GM18505 (cell line): ENCODE measurements at regions not wholly inside any gene's neighbourhood (a gene's known extent, or its start where the extent isn't known, plus 50 kb on each side); places are given as distances from the start of the nearest gene placed in this dataset.

ENCODE experiments used
- ATAC-seq: cut with Tn5 transposase; IDR thresholded peaks from one replicate; pipeline ENCODE4 v1.9.1; 2021; ENCODE audit not compliant: unreplicated experiment
- POLR2A ChIP-seq: IDR thresholded peaks from 4 replicates; pipeline ENCODE4 v1.6.1; 2011; ENCODE audit warnings: borderline replicate concordance; ENCODE audit not compliant: insufficient read depth, insufficient read length; ENCODE audit errors: extremely low read depth

DNA sequence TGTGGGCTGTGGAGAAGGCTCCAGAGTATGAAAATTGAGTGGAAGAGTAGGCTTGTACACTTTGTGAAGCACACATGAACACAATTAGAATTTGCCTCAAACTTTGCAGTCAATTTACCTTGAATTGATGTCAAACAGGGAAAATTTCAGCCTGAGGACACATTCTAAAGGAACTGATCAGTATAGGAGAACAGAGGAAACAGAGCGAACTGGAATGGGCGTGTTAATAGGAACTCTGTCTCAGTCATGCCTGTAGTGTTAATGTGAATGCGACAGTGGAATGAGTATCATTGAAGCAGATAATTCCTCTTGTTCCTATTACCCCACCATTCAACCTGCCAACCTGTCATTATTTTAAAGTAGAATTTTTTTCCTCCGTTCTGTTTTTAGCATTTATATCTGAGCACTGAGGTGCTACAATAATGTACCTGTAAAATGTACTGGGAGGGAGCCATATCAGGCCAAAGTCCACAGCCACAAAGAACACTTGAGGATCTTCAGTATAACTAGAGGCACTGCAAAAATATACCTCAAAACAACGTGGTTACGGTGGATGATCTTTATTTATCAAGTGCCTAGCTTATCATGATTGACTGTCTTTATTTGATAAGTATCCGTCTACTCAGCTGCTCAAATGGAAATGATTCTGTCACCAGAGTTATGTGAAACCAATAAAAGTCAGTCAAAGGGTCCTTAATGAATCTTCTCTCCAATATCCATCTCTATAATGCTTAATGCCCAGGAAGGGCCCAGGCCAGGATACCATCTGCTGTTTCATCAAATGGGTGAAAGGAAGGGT lies 125.3 kb upstream of the STMND1 start:
- no peak for TF ChIP-seq POLR2A
- no peak for ATAC-seq

DNA sequence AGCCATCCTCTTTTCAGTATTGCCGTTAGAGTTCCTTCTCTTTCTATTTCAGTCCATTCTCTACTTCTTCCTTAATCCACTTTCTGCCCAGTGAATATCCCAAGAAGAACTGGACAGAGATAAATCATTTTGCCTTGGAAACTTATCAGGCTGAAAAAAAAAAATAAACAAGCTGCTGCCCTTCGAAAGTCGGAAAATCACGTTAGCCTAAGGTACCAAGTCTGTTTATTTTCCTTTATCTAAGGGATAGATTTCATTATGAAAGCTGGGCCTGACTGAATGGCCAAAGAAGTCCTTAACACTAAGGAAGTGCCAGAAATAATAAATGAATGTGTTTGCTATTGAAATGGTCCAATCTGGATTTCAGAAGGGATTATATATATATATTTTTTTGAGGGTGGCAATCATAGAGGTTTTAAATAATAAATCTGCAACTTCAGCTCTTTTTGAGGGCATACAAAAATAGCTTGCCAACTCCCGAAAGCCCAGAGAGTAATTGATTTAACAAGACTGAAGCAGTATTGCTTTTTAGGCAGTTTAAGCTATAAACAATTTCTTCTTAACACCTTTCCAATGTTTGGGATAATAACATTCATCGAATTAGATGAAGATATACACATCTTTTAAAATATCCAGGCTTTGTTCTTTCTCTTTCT lies 127.0 kb upstream of the STMND1 start:
- no peak for ATAC-seq
- TF ChIP-seq POLR2A = no peak

- ATAC-seq = no peak
- TF ChIP-seq POLR2A = no peak
Measured at GRCh38 chr6:16974387-16974673, 127.5 kb upstream of the STMND1 start.

DNA sequence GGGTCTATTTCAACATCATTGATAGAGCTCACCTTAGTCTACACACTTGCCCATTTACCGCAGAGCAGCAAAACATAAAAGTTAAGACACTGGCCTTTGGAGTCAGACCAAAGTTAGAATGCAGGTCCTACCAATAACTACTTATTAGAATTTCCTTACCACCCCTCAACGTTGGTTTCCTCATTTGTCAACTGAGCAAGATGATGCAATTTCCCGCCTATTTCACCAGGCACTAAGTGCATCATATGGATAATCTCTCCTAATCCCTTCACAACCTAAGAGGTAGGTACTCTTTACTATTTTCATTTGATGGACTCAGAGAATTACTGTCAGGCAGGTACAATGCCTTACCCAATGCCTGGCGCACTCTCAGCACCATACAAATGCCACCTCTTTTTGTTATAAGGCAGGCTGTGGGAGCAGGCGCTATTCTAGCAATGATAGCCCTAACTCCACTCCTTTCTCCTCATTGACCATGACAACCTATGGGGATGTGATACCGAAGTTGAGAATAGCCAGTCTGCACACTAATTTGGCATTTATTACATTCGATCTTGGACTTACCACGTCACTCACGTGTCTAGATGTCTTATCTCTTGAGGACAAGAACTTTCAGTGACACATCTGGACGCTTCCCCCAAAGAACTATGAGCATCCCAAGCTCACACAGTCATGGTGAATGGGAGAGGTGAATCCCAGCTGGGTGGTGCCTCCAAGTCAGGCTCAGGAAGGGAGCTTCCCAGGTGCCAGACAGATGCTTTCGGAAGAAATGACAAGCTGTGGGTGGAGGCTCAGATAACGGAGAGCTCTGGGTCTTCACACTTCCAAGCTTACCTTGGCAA lies 128.1 kb upstream of the STMND1 start:
- ATAC-seq = no peak
- no peak for TF ChIP-seq POLR2A

DNA sequence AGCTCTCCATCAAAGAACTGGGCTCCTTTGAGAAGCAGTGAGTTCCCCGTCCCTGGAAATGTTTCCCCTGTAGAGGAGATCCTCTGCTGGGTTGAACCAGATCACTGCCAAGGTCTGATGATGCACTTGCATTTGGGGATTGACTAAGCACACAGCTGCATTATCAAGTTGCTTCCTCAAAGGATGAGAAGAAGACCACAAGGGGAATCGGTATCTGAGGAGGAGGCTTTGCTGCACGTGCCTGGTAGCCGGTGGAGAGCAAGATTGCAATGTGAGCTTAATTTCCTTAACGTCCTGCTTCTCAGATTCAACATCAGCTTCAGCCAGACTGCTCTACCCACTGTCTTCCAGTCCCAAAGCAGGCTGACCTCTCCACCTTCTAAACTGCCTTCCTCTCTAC lies 128.8 kb upstream of the STMND1 start:
- ATAC-seq = no peak
- TF ChIP-seq POLR2A = no peak

GRCh38 chr6:16972535-16972934 lies 129.3 kb upstream of the STMND1 start:
- no peak for TF ChIP-seq POLR2A
- no peak for ATAC-seq

DNA sequence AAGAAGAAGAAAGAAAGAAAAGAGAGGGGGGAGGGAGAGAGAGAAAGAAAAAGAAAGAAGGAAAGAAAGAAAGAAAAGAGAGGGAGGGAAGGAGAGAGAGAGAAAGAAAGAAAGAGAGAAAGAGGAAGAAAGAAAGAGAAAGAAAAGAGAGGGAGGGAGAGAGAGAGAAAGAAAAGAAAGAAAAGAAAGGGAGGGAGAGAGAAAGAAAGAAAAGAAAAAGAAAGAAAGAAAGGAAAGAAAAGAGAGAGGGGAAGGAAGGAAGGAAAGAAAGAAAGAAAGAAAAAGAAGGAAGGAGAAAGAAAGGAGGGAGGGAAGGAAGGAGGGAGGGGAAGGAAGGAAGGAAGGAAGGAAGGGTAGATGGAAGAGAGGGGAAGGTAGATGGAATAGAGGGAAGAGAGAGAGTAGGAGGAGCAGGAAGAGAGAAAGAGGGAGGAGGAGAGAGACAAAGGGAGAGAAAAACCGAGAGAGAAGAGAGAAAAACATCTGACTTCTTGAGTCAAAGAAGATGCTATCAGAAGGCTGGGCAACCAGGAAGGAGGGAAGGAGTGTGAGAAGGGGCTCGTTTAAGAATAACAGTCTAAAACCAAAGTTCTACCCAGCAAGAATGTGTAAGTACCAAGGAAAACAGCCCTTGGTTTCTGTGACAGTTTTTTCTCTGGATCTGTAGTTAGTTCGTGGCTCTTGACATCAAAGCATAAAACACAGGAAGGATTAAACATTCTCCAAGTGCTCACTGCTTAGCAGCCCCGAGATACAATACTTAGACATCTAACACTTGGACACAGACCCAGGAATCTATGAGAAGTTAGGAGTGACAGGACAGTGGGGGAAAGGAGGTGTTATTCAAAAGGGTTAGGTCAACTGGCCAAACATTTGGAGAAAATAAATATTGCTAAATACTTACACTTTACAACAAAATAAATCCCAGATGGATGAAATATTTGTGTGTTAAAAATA lies 131.9 kb upstream of the STMND1 start:
- ATAC-seq = no peak
- TF ChIP-seq POLR2A = no peak

- no peak for ATAC-seq
- TF ChIP-seq POLR2A = no peak
Measured at GRCh38 chr6:16968101-16968500, 133.7 kb upstream of the STMND1 start.

DNA sequence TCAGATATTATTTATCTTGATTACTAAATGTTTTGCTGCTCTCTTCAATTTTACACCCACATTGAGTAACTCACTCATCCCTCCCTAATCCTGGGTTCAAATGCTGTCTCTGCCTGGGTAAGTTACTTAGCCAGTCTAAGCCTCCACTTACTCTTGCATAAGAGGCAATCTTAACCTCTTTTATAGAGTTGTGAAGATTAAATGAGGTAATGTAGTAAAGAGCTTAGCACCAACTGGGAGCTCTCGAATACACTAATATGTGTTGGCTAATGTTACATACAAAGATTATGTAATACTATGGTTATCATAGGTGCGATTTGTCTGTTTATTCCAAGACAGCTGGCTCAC lies 134.4 kb upstream of the STMND1 start:
- no peak for TF ChIP-seq POLR2A
- no peak for ATAC-seq

DNA sequence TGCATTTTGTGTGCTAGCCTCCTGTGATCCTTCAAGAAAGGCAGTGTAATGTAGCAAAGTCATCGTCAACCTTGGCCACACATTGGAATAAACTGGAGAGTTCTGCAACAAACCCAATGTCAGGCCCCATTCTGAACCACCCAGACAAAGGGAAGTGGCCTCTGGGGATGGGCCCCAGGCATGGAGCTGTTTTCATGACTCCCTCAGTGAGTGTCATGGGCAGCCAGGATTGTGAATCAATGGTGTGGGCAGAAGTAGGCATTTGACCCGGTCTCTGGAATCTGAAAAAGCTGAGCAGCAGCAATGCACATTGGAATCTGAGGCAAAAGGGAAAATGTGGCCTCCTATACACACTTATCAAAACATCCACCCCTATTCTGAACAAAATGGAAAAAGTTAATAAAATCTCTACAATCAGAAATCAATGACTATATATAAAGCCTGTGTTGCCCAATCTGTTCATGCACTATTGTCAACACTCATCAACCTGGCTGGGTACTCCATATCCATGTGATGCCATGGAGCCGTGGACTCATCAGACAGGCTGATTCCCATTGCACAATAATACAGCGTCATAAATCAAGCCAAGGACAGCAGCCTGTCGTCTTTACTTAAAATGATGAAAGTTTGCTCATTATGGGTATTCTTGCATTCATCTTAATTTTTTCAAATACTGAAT lies 134.9 kb upstream of the STMND1 start:
- no peak for TF ChIP-seq POLR2A
- no peak for ATAC-seq

GRCh38 chr6:16965689-16966088 lies 136.2 kb upstream of the STMND1 start:
- no peak for TF ChIP-seq POLR2A
- ATAC-seq = no peak
